Activated CD8-positive, alpha-beta T cell treated with anti-CD3 and anti-CD28 coated beads for 36 hours (primary cell): ENCODE measurements at regions not wholly inside any gene's neighbourhood (a gene's known extent, or its start where the extent isn't known, plus 50 kb on each side); places are given as distances from the start of the nearest gene placed in this dataset.

Experiments
- ATAC-seq: fragments of 200-7000 bp; cut with Tn5 transposase; one replicate; pipeline ENCODE4 v1.10.0; 2021; ENCODE audit warnings: mild to moderate bottlenecking, moderate library complexity
- CTCF ChIA-PET: fragments of 350-600 bp; sonication (Branson Sonifier 250); formaldehyde crosslinking; loops from one replicate; lab custom pipeline; 2021; ENCODE audit warnings: antibody characterized with exemption; lab: Charles Lee
- POLR2A ChIA-PET: fragments of 350-600 bp; sonication (Branson Sonifier 250); formaldehyde crosslinking; loops from one replicate; lab custom pipeline; 2021; ENCODE audit warnings: antibody characterized with exemption; lab: Charles Lee
- DNase-seq: peaks from one replicate; pipeline ENCODE4 v3.0.0-alpha.2; 2020
- H3K27ac Mint-ChIP-seq: one replicate; pipeline ENCODE4 v1.8.0; 2021; ENCODE audit warnings: mild to moderate bottlenecking, mixed read lengths
- H3K27me3 Mint-ChIP-seq: one replicate; pipeline ENCODE4 v1.8.0; 2021; ENCODE audit warnings: mixed read lengths
- H3K36me3 Mint-ChIP-seq: one replicate; pipeline ENCODE4 v1.8.0; 2021; ENCODE audit warnings: low read depth, mixed read lengths
- H3K4me1 Mint-ChIP-seq: one replicate; pipeline ENCODE4 v1.8.0; 2021; ENCODE audit warnings: low read depth, mixed read lengths
- H3K4me3 Mint-ChIP-seq: one replicate; pipeline ENCODE4 v1.8.0; 2021; ENCODE audit warnings: mild to moderate bottlenecking, moderate library complexity, mixed read lengths
- H3K9me3 Mint-ChIP-seq: one replicate; pipeline ENCODE4 v1.8.0; 2021; ENCODE audit warnings: mixed read lengths
- CTCF ChIP-seq: fragments of 200-600 bp; IDR thresholded peaks from one replicate; pipeline ENCODE4 v1.8.0; 2022; ENCODE audit warnings: antibody characterized with exemption, mild to moderate bottlenecking
- intact Hi-C: fragments of 100-400 bp; cut with micrococcal nuclease; formaldehyde crosslinking; loops from one replicate; pipeline ENCODE4 v1.10.0; 2022

GRCh38 chr1:30242722-30243457 is 480.5 kb downstream of the MATN1 start:
- Mint-ChIP-seq H3K4me1 (no peaks in the 10 kb centered on the region), H3K4me3 (no peak overlapping the region), H3K36me3 (no peaks in the 10 kb centered on the region), H3K27ac (no peak overlapping the region), H3K9me3 (no peaks in the 10 kb centered on the region), H3K27me3 (peaks cover 8% of the 10 kb centered on the region)
- ChIA-PET CTCF (interaction anchor here (0.7 to 1.6 kb wide), 2 partner anchors 10 to 465 kb away, joined by 3 to 7 read pairs; no protein-coding TSS in a partner anchor), POLR2A (interaction anchor here (0.8 kb wide), 1 partner anchor 10 kb away, joined by 3 read pairs; no protein-coding TSS in a partner anchor)
- TF ChIP-seq CTCF: no peak
- DNase-seq: no peak
- ATAC-seq: no peak
- intact Hi-C loops: no loop called here

DNA sequence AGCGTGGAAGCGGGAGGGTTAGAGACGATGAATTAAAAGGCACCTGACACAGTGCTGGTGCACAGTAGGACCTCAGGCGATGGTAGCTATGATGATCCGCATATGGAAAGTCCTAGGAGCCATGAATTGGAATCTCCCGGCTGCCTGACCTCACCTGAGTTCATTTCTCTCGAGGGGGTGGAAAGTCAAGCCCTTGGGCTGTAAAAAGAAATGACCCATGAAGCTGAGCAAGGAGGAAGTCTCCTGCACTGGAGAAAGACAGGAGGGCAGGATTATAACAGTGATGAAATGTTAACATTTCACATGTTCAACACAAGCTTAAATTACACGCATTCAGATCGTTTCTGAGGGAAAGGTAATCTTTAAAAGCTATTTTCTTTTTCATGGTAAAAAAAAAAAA is 481.2 kb downstream of the MATN1 start:
- H3K4me1 Mint-ChIP-seq: no peaks in the 10 kb centered on the region
- DNase-seq: no peak
- no peak for TF ChIP-seq CTCF
- CTCF ChIA-PET: interaction anchor here (0.7 to 1.6 kb wide), 2 partner anchors 9 to 466 kb away, joined by 3 to 7 read pairs; no protein-coding TSS in a partner anchor
- H3K27ac Mint-ChIP-seq: no peak overlapping the region
- intact Hi-C loops: no loop called here
- no peak overlapping the region for H3K4me3 Mint-ChIP-seq
- POLR2A ChIA-PET: interaction anchor here (0.8 kb wide), 1 partner anchor 10 kb away, joined by 3 read pairs; no protein-coding TSS in a partner anchor
- H3K27me3 Mint-ChIP-seq: peaks cover 8% of the 10 kb centered on the region
- ATAC-seq: no peak
- H3K36me3 Mint-ChIP-seq: no peaks in the 10 kb centered on the region
- H3K9me3 Mint-ChIP-seq: no peaks in the 10 kb centered on the region

GRCh38 chr1:30241681-30242080 is 481.7 kb downstream of the MATN1 start:
- ATAC-seq: no peak
- H3K4me3 Mint-ChIP-seq: no peak overlapping the region
- H3K27me3 Mint-ChIP-seq: peaks cover 8% of the 10 kb centered on the region
- no peak overlapping the region for H3K27ac Mint-ChIP-seq
- no peaks in the 10 kb centered on the region for H3K4me1 Mint-ChIP-seq
- no peaks in the 10 kb centered on the region for H3K9me3 Mint-ChIP-seq
- ChIA-PET CTCF (interaction anchor here (1.6 kb wide), 1 partner anchor 9 kb away, joined by 7 read pairs; no protein-coding TSS in a partner anchor), POLR2A (no interaction called here)
- no peak for DNase-seq
- no peaks in the 10 kb centered on the region for H3K36me3 Mint-ChIP-seq
- TF ChIP-seq CTCF: no peak
- intact Hi-C loops: no loop called here

DNA sequence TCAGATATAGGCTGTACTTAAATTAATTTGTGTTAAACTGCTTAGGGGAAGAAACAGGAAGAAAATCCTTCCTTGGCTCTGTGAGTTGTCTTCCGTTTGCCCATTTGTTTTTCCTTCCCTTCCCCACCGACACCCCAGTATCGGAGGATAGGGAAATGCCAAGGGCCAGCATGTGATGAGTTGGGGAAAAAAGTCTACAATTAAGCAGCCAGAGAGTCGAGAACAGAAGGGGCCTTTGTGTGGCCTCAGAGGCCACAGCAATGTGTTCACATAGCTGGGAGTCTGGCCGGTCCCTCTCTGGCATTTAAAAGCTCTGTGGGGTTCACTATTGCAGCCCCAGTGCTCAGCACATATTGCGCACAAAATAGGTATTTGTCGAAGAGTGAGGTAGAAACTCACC is 489.3 kb downstream of the MATN1 start:
- TF ChIP-seq CTCF: no peak
- no peaks in the 10 kb centered on the region for H3K9me3 Mint-ChIP-seq
- intact Hi-C loops: no loop called here
- H3K27me3 Mint-ChIP-seq: peaks cover 2% of the 10 kb centered on the region
- no peaks in the 10 kb centered on the region for H3K4me1 Mint-ChIP-seq
- H3K27ac Mint-ChIP-seq: no peak overlapping the region
- ATAC-seq (no peak), DNase-seq (no peak)
- POLR2A ChIA-PET: no interaction called here
- CTCF ChIA-PET: no interaction called here
- no peak overlapping the region for H3K4me3 Mint-ChIP-seq
- H3K36me3 Mint-ChIP-seq: no peaks in the 10 kb centered on the region

DNA sequence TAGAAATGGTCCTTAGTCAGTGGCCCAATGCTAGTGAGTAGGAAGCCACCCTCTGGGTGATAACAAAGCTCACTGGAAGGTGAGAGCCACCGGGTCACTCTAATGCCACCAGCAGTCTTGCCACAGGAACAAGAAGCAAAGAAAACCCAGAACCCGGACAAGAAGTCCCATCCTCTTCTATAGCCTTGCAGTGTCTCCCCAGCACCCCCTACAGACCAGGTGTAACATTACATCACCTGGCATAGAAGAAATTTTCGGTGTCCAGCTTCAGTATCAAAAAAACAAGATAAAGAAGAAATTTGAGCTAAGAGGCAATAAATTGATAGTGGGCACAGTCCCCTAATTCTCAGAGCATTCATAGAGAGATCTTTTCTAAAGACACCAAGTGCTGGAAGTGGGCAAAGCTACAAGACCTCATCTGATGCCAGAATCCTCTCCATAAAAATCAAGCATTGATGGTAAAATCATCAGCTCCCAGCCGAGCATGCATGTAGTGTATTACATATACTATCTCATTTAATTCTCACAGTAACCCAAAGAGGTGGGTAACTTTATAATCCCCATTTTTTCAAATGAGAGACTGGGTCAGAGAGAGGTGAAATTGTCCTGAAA is 491.0 kb downstream of the MATN1 start:
- Mint-ChIP-seq H3K36me3 (no peaks in the 10 kb centered on the region), H3K9me3 (no peaks in the 10 kb centered on the region), H3K27ac (no peak overlapping the region), H3K27me3 (peaks cover 2% of the 10 kb centered on the region), H3K4me3 (no peak overlapping the region), H3K4me1 (no peaks in the 10 kb centered on the region)
- intact Hi-C loops: no loop called here
- ChIA-PET CTCF (interaction anchor here (0.6 to 1.8 kb wide), 9 partner anchors 9 to 406 kb away, joined by 3 to 7 read pairs (median 4); no protein-coding TSS in a partner anchor), POLR2A (no interaction called here)
- peak; percentile 83 for TF ChIP-seq CTCF
- no peak for ATAC-seq
- peak; percentile 35 for DNase-seq
